ENCODE measurements at regions not wholly inside any gene's neighbourhood (a gene's known extent, or its start where the extent isn't known, plus 50 kb on each side); places are given as distances from the start of the nearest gene placed in this dataset.
A peak's percentile ranks its signal among the peaks of the same experiment; 100 is the strongest.

DNA sequence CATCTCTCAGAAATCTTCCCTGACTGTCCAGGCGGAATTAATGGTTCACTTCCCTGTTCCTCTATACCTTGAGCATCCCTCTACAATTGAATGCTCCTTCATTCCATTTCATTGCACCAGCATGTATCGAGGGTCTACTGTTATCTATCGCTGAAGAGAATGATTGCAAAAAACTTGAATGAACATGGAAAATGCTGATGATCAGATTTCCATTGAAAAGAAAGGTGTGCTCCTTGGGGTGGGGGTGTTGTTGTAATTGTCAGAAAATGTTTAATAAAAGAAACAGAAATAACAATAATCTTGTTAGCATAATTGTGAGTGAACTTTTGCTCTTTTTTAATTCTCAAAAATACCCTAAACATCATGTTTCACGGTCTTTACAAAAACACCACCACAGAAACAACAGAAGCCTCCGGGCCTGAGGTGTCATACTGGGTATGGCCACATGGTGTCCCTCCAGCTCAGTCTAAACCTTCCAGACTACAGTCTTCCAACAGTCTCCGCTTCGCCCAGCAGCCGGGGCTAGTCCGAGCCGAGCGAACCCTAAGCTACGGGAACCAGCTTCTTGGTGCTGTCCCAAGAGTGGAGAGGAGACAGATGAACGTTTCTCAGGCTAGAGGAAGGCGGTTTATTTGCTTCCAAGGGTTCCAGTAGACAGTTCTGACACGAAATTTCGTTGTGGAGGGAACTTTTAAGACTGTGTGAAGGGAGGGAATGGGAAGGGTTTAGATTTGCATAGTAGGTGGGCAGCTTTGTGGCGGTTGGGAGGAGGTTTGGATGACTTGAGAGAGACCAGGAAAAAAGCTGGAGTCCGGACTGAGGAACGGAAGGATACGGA, 75.8 kb upstream of the ZBED5 start (continued):
- no peak for TF ChIP-seq ATF2 (IDR thresholded peaks at IDR 0.05; ENCODE audit: low read length)
- TF ChIP-seq MAFK (IDR thresholded peaks at IDR 0.05; ENCODE audit: low read depth, low read length) = no peak
- no peak for TF ChIP-seq POU5F1 (IDR thresholded peaks at IDR 0.05; ENCODE audit: low read depth, low read length)
- TF ChIP-seq TEAD4 (IDR thresholded peaks at IDR 0.05; ENCODE audit: low read depth, low read length) = no peak
- TF ChIP-seq BCL11A (IDR thresholded peaks at IDR 0.05; ENCODE audit: low read depth in 2 of 2, low read length in 2 of 2) = no peak
- TF ChIP-seq RXRA (IDR thresholded peaks at IDR 0.05; ENCODE audit: insufficient read depth, low read depth, low read length) = no peak
- no peak for TF ChIP-seq SAP30 (IDR thresholded peaks at IDR 0.05; ENCODE audit: insufficient read depth, insufficient replicate concordance, low read length)
- TF ChIP-seq YY1 (IDR thresholded peaks at IDR 0.05; ENCODE audit: low read depth, low read length) = 0 out of 2 replicates have a peak, but pooled peaks have one; percentile 4
- TF ChIP-seq TAF7 (optimal IDR thresholded peaks at IDR 0.05; ENCODE audit: borderline replicate concordance, low read depth, low read length) = no peak
- TF ChIP-seq TAF1 (IDR thresholded peaks at IDR 0.05; ENCODE audit: low read depth, low read length) = peak; percentile 40; the same call in 1 of the 2 replicates
- peak; percentile 93 for TF ChIP-seq SP1 (IDR thresholded peaks at IDR 0.05; ENCODE audit: low read depth, low read length)
- TF ChIP-seq ATF3 (IDR thresholded peaks at IDR 0.05; ENCODE audit: insufficient read depth, low read depth, low read length) = no peak
- TF ChIP-seq PHF8 (conservative IDR thresholded peaks at IDR 0.05; ENCODE audit: low read depth, low read length) = no peak; the same call in 1 of the 2 replicates
- peak in 1 of 2 experiments; percentile 53; a peak in 1 of 3 replicates for TF ChIP-seq POLR2A (IDR thresholded peaks at IDR 0.05; ENCODE audit: control extremely low read depth in 1 of 2, low read depth in 2 of 2, low read length in 2 of 2)
- no peak for TF ChIP-seq CBX8 (IDR thresholded peaks at IDR 0.05; ENCODE audit: borderline replicate concordance, low read depth, low read length)
- no peak for TF ChIP-seq CHD1 (IDR thresholded peaks at IDR 0.05; ENCODE audit: low read depth, low read length)
- TF ChIP-seq, protein P1, sequence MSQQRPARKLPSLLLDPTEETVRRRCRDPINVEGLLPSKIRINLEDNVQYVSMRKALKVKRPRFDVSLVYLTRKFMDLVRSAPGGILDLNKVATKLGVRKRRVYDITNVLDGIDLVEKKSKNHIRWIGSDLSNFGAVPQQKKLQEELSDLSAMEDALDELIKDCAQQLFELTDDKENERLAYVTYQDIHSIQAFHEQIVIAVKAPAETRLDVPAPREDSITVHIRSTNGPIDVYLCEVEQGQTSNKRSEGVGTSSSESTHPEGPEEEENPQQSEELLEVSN (IDR thresholded peaks at IDR 0.05) = no peak
- no peak for TF ChIP-seq BACH1 (IDR thresholded peaks at IDR 0.05; ENCODE audit: low read length)
- no peak for TF ChIP-seq CREB1 (IDR thresholded peaks at IDR 0.05)
- TF ChIP-seq NANOG (IDR thresholded peaks at IDR 0.05; ENCODE audit: insufficient read depth, low read depth, low read length, poor library complexity, severe bottlenecking) = no peak
- no peak for TF ChIP-seq SRF (IDR thresholded peaks at IDR 0.05; ENCODE audit: low read depth, low read length)
- TF ChIP-seq KDM1A (IDR thresholded peaks at IDR 0.05; ENCODE audit: borderline replicate concordance, low read length) = no peak
- no peak for TF ChIP-seq EGR1 (IDR thresholded peaks at IDR 0.05; ENCODE audit: borderline replicate concordance, low read depth, low read length)

Measured in H1 (cell line).